Stomach (tissue), 4 donors: ENCODE measurements at regions not wholly inside any gene's neighbourhood (a gene's known extent, or its start where the extent isn't known, plus 50 kb on each side); places are given as distances from the start of the nearest gene placed in this dataset.
"Not testable (repeated sequence)": the region's sequence is repeated elsewhere in the genome, so short reads cannot be mapped to it uniquely, and the experiment has no call there.

ENCODE experiments used
- EP300 ChIP-seq: sonication (generic); formaldehyde crosslinking; IDR thresholded peaks from one replicate; pipeline ENCODE4 v1.6.1; 2017; ENCODE audit warnings: antibody characterized with exemption
- POLR2A ChIP-seq, 4 donors: fragments of 450-650 bp; IDR thresholded peaks; one replicate each; pipeline ENCODE4 v1.6.1; 2016; ENCODE audit warnings: antibody characterized with exemption in 4 of 4, control low read depth in 2 of 4, mild to moderate bottlenecking in 1 of 4, moderate library complexity in 1 of 4
- POLR2AphosphoS5 ChIP-seq, 3 donors: sonication (generic); formaldehyde crosslinking; IDR thresholded peaks; one replicate each; pipeline ENCODE4 v1.6.1; 2016; ENCODE audit warnings: antibody characterized with exemption in 3 of 3
- TF ChIP-seq, protein P1 (sequence below), 7 experiments: fragments of 450-650 bp in 4 of 7; fragments of 200-600 bp in 3 of 7; sonication (generic) in 3 of 7; IDR thresholded peaks; one replicate each; pipeline ENCODE4 v1.5.1; 2016 to 2019; ENCODE audit warnings: antibody characterized with exemption in 7 of 7, control low read depth in 2 of 7, mild to moderate bottlenecking in 1 of 7

DNA sequence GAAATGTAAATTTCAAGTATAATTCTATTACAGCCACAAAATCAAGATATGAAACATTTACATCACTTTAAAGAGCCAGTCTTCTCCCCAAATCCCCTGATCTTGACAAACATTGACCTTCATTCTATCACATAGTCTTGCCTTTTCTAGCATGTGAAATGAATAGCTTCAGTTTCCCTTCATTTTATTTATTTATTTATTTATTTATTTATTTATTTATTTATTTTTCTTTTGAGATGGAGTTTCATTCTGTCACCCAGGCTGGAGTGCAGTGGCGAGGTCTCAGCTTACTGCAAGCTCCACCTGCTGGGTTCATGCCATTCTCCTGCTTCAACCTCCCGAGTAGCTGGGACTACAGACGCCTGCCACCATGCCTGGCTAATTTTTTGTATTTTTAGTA, 147.9 kb downstream of the MSL3 start:
- TF ChIP-seq, protein P1, sequence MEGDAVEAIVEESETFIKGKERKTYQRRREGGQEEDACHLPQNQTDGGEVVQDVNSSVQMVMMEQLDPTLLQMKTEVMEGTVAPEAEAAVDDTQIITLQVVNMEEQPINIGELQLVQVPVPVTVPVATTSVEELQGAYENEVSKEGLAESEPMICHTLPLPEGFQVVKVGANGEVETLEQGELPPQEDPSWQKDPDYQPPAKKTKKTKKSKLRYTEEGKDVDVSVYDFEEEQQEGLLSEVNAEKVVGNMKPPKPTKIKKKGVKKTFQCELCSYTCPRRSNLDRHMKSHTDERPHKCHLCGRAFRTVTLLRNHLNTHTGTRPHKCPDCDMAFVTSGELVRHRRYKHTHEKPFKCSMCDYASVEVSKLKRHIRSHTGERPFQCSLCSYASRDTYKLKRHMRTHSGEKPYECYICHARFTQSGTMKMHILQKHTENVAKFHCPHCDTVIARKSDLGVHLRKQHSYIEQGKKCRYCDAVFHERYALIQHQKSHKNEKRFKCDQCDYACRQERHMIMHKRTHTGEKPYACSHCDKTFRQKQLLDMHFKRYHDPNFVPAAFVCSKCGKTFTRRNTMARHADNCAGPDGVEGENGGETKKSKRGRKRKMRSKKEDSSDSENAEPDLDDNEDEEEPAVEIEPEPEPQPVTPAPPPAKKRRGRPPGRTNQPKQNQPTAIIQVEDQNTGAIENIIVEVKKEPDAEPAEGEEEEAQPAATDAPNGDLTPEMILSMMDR (IDR thresholded peaks at IDR 0.05), result not testable (repeated sequence)
- TF ChIP-seq EP300; POLR2A (IDR thresholded peaks at IDR 0.05); POLR2AphosphoS5 (IDR thresholded peaks at IDR 0.05): not testable (repeated sequence)
